ENCODE measurements at regions not wholly inside any gene's neighbourhood (a gene's known extent, or its start where the extent isn't known, plus 50 kb on each side); places are given as distances from the start of the nearest gene placed in this dataset.

DNA sequence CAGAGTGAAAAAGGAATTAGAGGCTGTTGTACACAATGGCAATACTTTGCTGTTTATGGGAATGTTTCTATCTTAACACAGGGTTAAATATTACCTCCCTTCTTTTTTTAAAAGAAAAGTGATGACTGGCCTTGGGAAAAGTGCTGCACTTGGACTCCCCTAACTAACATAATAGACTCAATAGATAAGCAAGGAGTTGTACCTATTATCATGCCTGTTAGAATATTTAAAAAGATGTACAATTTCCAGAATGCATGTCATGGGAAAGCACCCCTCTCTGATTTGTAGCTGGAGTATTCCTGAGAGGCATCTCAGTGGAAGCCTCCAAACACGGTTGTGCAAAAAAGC, 79.3 kb upstream of the GPC6 start:
- TF ChIP-seq, protein P1, sequence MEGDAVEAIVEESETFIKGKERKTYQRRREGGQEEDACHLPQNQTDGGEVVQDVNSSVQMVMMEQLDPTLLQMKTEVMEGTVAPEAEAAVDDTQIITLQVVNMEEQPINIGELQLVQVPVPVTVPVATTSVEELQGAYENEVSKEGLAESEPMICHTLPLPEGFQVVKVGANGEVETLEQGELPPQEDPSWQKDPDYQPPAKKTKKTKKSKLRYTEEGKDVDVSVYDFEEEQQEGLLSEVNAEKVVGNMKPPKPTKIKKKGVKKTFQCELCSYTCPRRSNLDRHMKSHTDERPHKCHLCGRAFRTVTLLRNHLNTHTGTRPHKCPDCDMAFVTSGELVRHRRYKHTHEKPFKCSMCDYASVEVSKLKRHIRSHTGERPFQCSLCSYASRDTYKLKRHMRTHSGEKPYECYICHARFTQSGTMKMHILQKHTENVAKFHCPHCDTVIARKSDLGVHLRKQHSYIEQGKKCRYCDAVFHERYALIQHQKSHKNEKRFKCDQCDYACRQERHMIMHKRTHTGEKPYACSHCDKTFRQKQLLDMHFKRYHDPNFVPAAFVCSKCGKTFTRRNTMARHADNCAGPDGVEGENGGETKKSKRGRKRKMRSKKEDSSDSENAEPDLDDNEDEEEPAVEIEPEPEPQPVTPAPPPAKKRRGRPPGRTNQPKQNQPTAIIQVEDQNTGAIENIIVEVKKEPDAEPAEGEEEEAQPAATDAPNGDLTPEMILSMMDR (IDR thresholded peaks at IDR 0.05) = no peak
- TF ChIP-seq POLR2A (IDR thresholded peaks at IDR 0.05) = no peak

Measured in body of pancreas (tissue), 4 donors.